ENCODE measurements at regions not wholly inside any gene's neighbourhood (a gene's known extent, or its start where the extent isn't known, plus 50 kb on each side); places are given as distances from the start of the nearest gene placed in this dataset.
"Not testable (repeated sequence)": the region's sequence is repeated elsewhere in the genome, so short reads cannot be mapped to it uniquely, and the experiment has no call there.

GRCh38 chr21:23812485-23812884 lies 1794.8 kb downstream of the MRPL39 start:
- FAIRE-seq (no peak), DNase-seq (ENCODE audit: low spot score) (no peak)

DNA sequence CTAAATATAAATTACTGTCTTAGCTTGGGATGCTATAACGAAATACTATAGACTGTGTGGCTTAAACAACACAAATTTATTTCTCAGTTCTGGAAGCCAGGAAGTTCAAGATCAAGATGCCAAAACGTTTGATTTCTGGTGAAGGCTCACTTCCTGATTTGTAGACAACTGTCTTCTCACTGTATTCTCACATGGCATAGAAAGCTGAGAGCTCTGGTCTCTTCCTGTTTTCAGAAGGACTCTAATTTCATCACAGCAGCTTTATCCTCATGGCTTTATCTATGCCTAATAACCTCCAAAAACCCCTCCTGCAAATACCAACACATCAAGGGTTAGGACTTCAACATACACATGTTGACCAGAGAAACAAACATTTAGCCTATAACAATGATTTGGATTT lies 1795.5 kb downstream of the MRPL39 start:
- DNase-seq (ENCODE audit: low spot score) (no peak), FAIRE-seq (no peak)

DNA sequence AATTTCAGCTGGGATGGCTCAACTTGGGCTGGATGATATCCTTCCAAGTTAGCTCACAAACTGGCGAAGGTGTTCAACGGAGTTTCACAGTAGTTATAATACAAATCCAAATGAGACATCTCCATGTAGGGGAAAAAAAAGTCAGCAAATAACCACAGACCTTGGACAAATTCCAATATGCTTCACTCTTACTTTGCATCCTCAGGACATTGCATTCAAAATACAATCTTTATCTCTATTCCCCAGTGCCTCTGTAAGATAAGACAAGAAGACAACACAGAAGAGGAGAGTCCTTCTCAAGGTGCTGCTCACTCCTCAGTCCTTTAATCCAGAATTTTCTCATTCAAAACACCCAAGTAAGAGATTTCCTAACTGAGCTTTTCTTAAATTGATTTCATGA lies 1797.7 kb downstream of the MRPL39 start:
- no peak for DNase-seq (ENCODE audit: low spot score)
- no peak for FAIRE-seq

DNA sequence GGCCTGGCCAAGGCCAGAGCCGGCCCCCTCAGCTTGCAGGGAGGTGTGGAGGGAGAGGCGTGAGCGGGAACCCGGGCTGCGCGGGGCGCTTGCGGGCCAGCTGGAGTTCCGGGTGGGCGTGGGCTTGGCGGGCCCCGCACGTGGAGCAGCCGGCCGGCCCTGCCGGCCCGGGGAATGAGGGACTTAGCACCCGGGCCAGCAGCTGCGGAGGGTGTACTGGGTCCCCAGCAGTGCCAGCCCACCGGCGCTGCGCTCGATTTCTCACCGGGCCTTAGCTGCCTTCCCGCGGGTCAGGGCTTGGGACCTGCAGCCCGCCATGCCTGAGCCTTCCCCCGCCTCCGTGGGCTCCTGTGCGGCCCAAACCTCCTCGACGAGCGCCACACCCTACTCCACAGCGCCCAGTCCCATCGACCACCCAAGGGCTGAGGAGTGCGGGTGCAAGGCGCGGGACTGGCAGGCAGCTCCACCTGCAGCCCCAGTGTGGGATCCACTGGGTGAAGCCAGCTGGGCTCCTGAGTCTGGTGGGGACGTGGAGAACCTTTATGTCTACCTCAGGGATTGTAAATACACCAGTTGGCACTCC lies 1800.2 kb downstream of the MRPL39 start:
- not testable (repeated sequence) for DNase-seq (ENCODE audit: low spot score); FAIRE-seq

DNA sequence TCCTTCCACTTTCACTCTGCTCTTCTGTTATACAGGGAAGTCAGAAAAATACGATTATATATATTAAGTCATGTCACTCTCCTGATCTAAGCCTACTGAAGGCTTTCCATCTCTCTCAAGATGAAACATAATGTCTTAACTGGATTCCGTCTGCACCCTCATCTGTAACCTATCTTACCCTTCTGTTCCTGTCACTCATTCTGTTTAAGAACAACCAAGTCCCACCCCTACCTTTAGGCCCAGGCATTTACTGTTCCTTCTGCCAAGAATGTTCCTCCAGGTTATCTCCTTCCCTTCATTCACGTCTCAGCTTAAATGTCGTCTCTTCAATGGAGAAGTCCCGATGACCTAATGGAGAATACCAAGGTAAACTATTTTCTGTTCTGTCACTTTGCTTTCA lies 1802.4 kb downstream of the MRPL39 start:
- FAIRE-seq (no peak), DNase-seq (ENCODE audit: low spot score) (no peak)

DNA sequence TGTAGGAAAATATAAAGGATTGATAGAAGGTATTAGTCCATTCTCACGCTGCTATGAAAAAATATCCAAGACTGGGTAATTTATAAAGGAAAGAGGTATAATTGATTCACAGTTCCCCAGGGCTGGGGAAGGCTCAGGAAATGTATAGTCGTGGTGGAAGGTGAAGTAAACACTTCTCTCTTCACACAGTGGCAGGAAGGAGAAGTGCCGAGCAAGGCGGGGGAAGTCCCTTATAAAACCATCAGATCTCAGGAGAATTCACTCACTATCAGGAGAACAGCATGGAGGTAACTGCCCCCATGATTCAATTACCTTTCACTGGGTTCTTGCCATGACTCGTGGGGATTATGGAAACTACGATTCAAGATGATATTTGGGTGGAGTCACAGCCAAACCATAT lies 1806.0 kb downstream of the MRPL39 start:
- FAIRE-seq = no peak
- no peak for DNase-seq (ENCODE audit: low spot score)

DNA sequence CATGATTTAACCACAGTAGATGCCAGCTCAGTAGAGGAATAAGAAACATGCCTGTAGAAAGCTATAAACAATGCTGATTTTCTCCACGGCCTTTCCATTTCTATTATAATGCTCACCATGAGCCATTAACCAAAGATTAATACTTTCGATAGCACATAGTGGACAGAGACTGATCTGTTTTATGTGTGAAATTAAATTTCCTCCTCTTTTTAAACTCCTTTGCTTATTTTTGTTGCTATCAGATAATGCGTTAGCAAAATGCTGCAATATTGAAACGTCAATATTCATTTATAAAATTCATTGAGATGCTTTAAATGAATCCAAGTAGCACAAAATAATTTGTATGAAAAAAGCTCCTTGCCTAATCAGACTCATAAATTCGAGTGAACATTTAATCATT lies 1807.9 kb downstream of the MRPL39 start:
- FAIRE-seq = no peak
- DNase-seq (ENCODE audit: low spot score) = no peak

- FAIRE-seq (no peak), DNase-seq (ENCODE audit: low spot score) (no peak)
Observed at GRCh38 chr21:23792300-23792699, 1815.0 kb downstream of the MRPL39 start.

DNA sequence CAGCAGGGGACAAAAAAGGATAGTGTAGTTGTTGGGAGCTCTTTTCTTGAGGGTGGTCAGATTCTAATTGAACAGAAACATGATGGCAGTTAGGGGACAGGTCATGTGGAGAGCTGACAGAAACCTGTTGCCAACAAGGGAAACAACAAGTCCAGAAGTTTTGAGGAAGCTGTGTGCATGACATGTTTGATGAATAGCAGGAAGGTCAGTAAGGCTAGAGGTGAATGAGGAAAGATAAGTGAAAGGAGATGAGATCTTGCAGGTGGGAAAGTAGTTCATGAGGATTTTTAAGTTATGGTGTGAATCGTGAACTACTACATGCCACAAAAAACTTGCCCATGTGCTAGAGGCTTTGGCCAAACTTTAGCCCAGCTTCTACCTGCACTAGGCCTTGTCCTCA lies 1817.4 kb downstream of the MRPL39 start:
- FAIRE-seq (no peak), DNase-seq (ENCODE audit: low spot score) (no peak)

DNA sequence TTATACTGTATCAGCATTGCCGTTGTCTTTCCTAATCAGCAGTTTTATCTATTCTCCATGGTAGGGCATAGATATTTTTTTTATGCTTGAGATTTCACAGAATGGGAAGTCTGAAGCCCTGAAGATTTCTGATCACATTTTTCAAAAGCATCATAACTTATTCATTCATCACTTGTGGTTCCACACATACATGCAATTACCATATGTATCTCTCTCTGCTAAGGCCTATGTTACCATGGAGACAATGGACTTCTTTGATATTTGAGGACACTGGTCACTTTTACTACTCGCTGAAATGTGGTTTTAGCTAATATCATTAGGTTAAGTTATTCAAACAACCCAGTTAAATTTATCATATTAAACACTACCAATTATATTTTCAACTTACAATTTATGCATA lies 1827.0 kb downstream of the MRPL39 start:
- FAIRE-seq = no peak

DNA sequence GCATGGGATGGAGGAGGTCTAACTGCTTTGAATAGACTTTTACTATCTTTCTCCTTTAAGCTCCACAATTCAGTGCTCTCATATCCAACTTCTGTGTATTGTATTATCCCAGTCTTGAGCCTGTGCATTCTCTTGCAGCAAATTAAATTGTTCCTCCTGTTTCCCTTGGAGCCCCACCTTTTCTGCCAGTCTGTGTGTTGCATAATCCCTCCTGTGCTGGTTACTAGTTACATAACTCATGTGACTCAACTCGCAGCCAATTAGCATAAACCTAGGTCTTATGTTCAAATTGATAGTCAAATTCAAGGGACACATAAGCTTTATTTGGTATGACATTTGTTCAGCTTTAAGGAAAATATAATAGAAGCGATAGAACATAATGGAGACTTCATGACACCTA lies 1863.5 kb downstream of the MRPL39 start:
- FAIRE-seq (no peak), DNase-seq (ENCODE audit: low spot score) (no peak)

More for the DNA sequence above, 1827.0 kb downstream of the MRPL39 start:
- DNase-seq (ENCODE audit: low spot score) = no peak

DNA sequence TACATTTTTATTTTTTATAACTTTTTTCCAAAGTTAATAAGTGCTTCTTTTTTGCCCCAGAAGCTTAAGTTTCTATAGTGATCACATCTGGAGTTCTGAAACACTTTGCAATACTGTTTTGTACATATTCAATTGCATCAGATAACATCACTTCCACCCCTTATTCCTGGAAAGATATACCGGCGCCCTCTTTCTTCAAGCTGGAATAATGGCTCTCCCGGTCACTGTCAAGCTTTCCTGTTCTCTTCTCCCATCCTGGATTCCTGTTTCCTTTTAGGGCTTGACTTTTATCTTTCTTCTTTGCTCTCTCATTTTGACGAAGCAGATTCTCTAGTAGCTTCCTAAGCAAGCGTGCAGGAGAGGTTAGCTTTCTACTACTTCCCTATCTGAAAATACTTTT lies 1866.8 kb downstream of the MRPL39 start:
- no peak for DNase-seq (ENCODE audit: low spot score)
- no peak for FAIRE-seq

DNA sequence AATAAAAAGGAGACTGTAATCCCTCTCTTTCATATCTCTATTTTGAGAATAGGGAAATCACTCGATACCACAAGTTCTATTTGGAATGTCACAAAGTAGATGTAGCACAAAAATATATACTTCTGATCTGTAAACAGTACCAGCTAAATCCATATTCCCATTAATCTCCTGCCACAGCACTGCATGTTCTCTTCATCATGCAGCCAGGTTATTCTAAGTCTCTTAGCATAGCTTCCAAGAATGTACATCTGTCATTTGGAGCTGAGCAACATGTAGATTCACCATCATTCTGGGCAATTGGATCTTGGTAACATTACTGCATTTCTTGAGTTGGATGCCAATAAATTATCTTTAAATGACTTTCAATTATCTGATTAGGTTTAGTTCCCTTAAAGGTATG lies 1874.5 kb downstream of the MRPL39 start:
- DNase-seq (ENCODE audit: low spot score) = no peak
- FAIRE-seq = no peak

- no peak for FAIRE-seq
Observed at GRCh38 chr21:23729331-23729730, 1878.0 kb downstream of the MRPL39 start.

DNA sequence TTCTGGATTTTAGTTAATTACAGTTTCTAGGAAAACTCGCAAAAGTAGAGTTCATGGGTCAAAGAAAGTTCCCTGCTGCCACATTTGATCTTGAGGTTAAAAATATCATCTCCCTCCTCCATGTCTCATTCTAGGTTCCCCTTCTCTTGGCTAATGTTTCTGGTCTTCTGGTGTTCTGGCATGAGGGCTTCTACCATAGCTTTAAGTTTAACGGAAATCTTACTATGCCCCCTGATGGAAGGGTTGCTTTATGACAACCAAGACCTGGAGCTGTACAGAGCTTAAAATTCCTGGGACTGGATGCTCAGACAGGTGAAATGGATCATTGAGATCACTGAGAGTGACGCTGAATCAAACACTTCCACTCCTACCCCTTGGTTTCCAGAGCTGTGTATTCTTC lies 1881.7 kb downstream of the MRPL39 start:
- FAIRE-seq (no peak), DNase-seq (ENCODE audit: low spot score) (no peak)

More at GRCh38 chr21:23729331-23729730, 1878.0 kb downstream of the MRPL39 start:
- DNase-seq (ENCODE audit: low spot score) = no peak

DNA sequence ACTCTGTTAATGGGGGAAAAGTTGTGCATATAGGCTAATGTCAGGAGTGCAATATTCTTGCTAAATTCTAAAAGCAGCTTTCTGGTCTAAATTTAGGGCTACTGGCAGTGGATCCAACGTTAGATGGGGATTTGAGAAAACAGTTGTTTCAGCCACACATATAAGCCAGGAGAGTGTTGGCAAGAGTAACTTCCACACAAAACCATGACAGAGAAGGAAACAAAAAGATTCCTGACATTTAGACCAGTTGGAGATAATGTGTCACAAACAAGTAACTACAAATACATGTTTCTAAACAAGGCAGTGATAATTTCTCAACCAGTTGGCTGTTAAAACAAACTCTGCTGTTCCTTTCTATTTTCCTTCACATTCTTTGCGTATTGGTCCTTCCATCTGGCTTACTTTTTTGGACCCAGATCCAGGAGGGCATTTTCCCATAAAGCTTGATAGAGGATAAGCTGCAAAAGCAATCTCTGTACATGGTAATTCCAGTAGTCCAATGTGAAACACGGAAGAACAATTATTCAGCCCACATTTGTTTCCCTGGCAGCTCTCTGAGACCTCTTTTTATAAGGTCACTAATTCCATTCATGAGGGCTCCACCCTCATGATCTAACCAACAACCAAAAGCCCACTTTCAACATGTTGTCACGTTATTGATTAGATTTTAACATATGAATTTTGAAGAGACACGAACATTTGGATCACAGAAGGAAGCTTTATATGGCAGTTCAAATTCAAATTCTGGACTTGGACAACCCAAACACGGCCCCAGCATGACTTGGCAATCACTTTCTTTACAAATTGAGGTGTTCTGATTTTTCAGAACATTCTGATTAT lies 1888.6 kb downstream of the MRPL39 start:
- FAIRE-seq (no peak), DNase-seq (ENCODE audit: low spot score) (no peak)

- DNase-seq (ENCODE audit: low spot score) = no peak
- FAIRE-seq = no peak
Observed at GRCh38 chr21:23712166-23712565, 1895.1 kb downstream of the MRPL39 start.

DNA sequence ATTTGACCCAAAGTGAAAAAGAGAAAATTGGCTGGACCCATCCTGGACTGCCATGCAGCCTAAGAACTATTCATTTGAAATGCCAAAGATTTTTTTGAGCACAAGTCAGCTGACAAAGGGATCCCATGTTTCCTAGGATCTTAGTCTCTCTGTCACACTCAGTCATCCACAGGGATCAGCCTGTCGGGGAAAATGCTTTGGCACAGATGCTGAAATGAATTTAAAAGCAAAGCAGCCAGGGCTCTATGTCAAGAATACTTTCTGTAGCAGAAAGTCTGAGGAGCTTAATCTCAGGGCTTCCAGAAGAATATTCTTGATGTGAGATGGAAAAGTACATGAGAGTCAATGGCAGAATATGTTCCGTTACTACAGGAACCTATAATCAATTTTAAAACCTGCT lies 1900.8 kb downstream of the MRPL39 start:
- DNase-seq (ENCODE audit: low spot score) = no peak
- FAIRE-seq = no peak

DNA sequence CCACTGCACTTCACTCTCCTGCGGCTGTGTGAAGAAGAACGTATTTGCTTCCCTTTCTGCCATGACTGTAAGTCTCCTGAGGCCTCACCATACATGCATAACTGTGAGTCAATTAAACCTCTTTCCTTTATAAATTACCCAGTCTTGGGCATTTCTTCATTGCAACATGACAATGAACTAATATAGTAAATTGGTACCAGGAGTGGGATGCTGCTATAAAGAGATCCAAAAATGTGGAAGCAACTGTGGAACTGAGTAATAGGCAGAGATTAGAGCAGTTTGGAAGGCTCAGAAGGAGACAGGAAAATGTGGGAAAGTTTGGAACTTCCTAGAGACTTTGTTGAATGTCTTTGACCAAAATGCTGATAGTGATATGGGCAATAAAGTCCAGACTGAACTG lies 1907.9 kb downstream of the MRPL39 start:
- no peak for DNase-seq (ENCODE audit: low spot score)
- FAIRE-seq = no peak

DNA sequence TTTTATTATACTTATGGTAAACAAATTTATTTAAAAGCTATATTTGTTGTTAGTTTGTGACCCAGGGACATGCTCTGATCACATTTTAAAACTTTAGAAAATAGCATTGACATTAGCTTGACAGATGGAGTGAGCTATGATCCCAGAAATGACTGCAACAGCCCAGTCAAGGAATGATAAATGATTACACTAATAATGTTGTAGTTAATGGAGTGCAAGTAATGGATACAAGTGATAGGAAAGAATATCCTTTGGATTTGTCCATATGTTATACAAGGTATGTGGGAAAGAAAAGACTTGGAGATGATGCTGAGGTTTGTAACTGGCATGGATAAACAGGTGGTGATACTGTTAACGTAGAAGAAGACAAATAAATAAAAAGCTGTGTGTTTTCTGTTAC lies 1908.7 kb downstream of the MRPL39 start:
- DNase-seq (ENCODE audit: low spot score) = no peak
- no peak for FAIRE-seq

DNA sequence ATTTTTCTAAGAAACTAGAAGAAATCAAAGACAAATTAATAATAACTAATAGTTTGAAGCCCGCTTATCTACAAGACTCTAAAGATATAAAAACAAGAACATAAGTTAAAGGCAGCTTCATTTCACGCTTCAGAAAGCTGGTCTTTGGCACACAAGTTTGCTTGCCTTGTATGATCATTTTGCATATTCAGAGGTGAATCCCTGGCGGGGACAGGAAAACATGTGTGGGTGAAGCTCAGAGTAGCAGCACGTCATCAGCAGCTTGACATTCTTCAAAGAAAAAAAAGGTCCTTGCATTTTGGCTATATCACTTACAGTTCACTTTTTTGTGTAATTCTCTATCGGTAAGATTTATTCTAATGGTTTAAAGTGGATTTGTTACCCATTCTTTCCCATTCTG lies 1911.8 kb downstream of the MRPL39 start:
- DNase-seq (ENCODE audit: low spot score) = no peak
- no peak for FAIRE-seq

GRCh38 chr21:23694390-23694789 lies 1912.9 kb downstream of the MRPL39 start:
- no peak for FAIRE-seq
- no peak for DNase-seq (ENCODE audit: low spot score)

DNA sequence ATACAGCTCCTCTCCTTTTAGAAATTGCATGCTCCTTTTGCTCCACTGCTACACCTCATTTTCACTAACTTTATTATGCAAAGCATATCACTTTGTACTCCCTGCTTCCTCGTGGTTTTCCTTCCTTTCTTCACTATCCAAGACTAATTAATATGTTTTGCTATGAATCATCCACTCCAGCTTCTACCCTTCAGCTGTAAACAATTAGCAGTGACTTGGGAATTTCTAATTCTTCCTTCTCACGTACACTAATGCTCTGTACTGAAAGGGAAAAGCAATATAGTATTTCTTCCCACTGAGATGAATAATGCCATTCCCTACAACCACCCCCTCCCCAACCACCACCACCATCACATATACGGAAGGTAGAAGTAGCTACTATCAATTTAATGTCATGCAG lies 1917.0 kb downstream of the MRPL39 start:
- no peak for DNase-seq (ENCODE audit: low spot score)
- no peak for FAIRE-seq

Data from RCC 7860 (cell line).